Sciatic nerve (tissue), 2 donors: ENCODE measurements at regions not wholly inside any gene's neighbourhood (a gene's known extent, or its start where the extent isn't known, plus 50 kb on each side); places are given as distances from the start of the nearest gene placed in this dataset.

Experiments used
- ATAC-seq: fragments of 200-7000 bp; cut with Tn5 transposase; one replicate; pipeline ENCODE4 v1.9.1; 2020; ENCODE audit warnings: mild to moderate bottlenecking, moderate library complexity
- DNase-seq: peaks from one replicate; pipeline ENCODE4 v3.0.0-alpha.2; 2020; ENCODE audit warnings: low spot score
- intact Hi-C: fragments of 100-400 bp; cut with DNase I; formaldehyde crosslinking; loops from one replicate; pipeline ENCODE4 v1.14.2; 2022
- donor health status: DM: no; HTN: no; CAD: no.
- donor health status: DM: no; HTN: no; CAD: no.

GRCh38 chr21:39107739-39108138 is 75.5 kb downstream of the PSMG1 start:
- ATAC-seq (no peak), DNase-seq (no peak)
- intact Hi-C loops: no loop called here

- no peak for DNase-seq
- no peak for ATAC-seq
- intact Hi-C loops: no loop called here
Observed at GRCh38 chr21:39106881-39107462, 76.3 kb downstream of the PSMG1 start.

GRCh38 chr21:39105836-39106235 is 77.4 kb downstream of the PSMG1 start:
- intact Hi-C loops: no loop called here
- ATAC-seq: no peak
- no peak for DNase-seq

DNA sequence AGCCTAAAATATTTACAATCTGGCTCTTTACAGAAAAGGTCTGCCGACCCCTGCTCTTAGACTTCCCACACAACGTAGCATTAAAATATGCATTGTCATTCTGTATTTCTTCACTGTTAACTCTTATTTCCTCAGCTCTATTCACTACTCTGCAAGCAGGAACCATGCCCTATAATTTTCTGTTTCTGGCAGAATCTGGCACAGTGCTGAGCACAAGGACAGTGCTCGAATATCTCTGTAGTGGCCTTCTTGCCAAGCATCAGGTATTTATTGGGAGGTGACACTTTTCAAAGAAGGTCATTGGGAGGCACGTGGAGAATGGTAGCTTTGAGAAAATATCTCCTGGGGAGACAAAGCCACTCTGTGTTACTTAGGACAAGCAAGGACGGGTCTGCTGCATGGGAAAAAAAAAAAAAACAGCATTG is 77.9 kb downstream of the PSMG1 start:
- DNase-seq (no peak), ATAC-seq (peak; percentile 9)
- intact Hi-C loops: no loop called here

GRCh38 chr21:39104911-39105310 is 78.3 kb downstream of the PSMG1 start:
- no peak for ATAC-seq
- intact Hi-C loops: no loop called here
- DNase-seq: no peak

DNA sequence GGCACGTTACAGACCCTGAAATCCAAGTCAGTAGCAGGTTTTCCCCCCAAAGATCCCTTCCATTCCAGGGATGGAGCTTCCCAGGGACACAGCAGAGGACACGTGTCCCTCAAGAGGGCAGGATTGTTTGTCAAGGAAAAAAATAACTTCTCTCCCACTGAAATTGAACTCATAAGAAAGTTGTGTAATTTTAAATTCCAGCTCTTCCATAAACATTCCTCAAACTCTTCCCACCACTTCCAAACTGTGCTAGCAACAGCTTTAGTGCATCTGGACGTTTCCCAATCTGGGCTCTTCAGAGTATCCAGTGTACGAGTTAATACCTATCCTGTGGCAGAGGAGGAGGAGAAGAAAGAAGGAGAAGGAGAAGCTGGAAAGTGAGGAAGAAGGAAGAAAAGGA is 79.6 kb downstream of the PSMG1 start:
- DNase-seq (no peak), ATAC-seq (peak; percentile 49)
- intact Hi-C loops: no loop called here

- DNase-seq (no peak), ATAC-seq (no peak)
- intact Hi-C loops: no loop called here
Observed at GRCh38 chr21:39099859-39100258, 83.4 kb downstream of the PSMG1 start.

GRCh38 chr21:39098696-39099200 is 84.5 kb downstream of the PSMG1 start:
- intact Hi-C loops: no loop called here
- ATAC-seq (no peak), DNase-seq (no peak)

DNA sequence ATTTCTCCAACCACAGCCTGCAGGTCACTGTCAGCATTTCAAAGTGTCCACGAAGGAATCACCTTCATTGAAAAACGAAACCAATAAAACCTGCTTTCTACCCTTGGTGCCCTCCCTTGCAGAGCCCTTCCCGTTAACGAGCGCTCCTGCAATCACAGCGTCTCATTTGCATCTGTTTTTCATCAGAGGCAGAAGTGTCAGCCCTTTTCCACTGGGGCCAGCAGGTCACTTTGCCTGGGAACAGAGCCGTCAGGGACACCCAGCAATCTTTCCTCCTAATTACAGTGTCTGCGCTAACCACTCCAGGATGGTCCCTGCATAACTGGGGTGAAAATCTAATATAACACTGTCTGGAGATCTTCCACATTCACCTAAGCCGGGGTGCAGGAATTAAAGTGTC is 85.3 kb downstream of the PSMG1 start:
- intact Hi-C loops: no loop called here
- DNase-seq (no peak), ATAC-seq (no peak)

DNA sequence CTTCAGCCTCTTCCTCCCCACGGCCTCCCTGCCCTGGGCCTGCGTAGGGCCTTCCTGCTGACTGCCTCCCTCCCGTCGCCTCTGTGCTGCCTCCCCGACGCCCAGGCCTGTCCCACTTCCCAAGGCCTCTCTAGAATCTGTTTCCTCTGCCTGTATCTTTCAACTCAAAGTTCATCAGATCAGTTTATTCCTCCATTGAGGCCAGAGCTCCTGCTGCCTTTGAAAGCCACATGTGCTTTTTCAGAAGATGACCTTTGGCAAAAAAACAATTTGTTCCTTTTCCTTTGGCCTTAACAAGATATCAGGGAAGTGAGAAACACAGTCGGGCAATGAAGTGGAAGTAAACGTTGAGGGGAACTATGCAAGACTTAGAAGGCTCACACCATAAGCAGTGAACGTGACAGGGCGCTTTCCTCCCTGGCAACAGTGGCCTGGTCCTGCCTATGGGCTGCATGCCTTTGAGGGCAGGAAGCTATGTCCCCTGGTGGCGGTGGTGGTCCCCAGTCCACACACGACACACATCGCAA is 85.9 kb downstream of the PSMG1 start:
- ATAC-seq (peak; percentile 55), DNase-seq (no peak)
- intact Hi-C loops: no loop called here

DNA sequence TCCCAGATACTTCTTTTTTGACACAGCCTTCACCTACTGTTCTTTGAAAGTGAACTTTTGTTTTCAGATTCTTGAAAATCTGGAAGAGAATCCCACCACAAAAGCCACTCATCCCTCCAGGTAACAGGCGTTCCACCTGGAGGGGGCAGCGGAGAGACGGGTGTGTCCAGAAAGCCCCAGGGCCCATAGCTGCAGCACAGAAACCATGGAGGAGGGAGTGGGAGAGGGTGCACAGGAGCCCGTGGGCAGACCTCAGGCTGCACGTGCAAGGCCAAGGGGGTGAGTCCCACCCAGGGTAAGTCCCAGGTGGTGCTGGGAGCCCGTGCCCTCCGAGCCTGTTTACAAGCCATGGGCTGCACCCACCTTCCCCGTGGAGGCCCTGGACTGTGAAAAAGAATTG is 86.5 kb downstream of the PSMG1 start:
- DNase-seq: no peak
- no peak for ATAC-seq
- intact Hi-C loops: no loop called here

GRCh38 chr21:39095681-39096080 is 87.6 kb downstream of the PSMG1 start:
- no peak for ATAC-seq

DNA sequence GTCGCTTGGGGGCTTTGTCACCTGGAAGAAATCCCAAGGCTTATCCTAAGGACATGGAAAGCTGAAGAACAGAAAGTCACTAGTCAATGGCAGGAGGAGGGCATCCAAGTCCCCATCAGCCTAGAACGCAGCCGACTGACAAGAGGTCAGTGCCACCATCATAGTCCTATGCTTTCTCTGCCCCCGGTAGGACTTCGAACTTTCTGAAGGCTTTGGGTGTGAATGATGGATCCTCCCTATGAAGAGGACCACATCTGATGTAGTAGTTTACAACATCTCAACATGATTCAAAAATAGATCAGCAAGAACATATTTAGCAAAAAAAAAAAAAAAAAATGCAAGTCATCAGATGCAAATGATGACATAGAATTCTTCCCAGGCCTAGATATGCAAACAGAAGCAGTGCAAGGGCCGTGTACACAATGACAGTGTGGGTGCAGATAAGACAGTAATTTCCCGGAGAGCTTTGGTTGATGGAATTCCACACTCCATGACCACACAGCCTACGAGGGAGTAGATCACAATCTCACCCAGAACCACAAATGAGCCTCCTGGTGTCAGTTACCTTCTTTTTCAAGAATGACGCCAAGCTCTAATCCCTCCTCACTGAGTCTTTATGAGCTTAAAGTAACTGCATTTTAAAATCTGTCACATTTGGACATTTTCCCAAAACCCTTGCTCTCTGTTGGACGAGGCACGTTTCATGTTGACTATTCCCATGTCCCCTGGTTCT is 88.2 kb downstream of the PSMG1 start:
- DNase-seq (no peak), ATAC-seq (peak; percentile 38)
- intact Hi-C loops: no loop called here

More at GRCh38 chr21:39095681-39096080, 87.6 kb downstream of the PSMG1 start:
- intact Hi-C loops: no loop called here
- DNase-seq: no peak

DNA sequence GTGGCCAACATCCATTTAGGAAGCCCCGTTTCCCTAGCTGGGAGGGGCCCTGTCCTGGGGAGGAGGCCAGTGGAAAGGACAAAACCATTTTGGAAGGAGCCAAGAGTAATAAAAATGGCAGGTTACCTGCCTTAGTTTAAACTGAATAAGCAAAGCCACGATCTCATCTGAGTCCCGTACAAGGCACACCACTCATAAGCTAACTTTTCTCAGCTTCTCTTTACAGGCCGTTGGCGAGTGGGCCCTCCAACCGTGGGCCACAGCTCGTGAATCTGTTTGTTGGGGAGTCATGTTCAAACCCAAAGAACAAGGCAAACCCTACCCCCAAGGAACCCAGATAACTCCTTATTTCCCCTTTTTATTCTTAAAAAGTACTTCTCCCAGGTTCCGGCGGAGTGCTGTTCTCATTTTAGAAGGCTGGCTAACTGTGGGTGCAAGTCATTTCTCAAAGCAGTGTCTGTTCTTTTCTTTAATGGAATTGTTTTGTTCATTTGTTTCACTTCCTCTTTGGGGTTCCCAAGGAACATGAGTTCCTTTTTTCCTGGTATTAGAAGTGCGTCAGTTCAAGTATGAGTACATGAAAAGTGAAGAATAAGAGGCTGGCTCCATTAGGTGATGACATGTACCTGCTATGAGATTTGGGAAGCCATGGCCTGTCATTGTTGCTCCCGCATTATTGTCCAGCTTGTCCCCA is 89.0 kb downstream of the PSMG1 start:
- intact Hi-C loops: no loop called here
- no peak for DNase-seq
- ATAC-seq: peak; percentile 66

DNA sequence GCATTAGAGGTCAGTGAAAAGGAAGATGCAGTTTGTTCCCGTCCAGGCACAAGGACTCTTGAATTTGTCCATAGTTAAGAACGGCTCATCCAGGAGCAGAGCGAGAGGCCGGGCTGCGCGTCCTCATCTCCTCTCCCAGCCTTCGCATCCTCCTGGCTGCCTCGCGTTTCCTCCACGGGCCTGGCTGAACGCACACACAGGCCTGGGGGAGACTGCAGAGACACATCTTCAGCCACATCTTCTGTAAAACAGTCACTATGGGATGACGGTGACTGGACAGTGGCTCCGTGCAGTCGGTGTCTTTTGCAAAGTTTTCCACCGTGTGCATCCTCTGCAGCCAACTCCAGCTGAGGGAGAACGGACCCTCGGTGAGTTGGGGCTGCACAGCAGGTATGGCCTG is 89.7 kb downstream of the PSMG1 start:
- intact Hi-C loops: no loop called here
- ATAC-seq (no peak), DNase-seq (no peak)

DNA sequence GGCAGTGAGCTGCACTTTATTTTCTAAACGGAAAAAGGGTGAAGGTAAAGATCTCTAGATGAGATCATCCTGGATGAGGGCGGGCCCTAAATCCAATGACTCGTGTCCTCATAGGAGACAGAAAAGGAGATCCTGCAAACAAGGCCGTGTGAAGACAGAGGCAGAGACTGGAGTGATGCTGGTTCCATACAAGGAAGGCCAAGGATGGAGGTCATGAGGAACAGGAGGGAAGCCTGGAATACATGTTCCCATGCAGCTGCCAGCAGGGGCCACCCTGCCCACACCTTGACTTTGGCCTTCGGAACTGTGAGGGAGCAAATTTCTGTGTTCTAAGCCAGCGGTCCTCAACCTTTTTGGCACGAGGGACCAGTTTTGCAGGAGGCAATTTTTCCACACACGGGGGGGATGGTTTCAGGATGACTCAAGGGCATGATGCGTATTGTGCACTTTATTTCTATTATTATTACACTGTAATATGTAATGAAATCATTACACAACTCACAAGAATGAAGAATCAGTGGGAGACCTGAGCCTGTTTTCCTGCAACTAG is 94.3 kb downstream of the PSMG1 start:
- intact Hi-C loops: no loop called here
- DNase-seq: no peak
- peak; percentile 11 for ATAC-seq

DNA sequence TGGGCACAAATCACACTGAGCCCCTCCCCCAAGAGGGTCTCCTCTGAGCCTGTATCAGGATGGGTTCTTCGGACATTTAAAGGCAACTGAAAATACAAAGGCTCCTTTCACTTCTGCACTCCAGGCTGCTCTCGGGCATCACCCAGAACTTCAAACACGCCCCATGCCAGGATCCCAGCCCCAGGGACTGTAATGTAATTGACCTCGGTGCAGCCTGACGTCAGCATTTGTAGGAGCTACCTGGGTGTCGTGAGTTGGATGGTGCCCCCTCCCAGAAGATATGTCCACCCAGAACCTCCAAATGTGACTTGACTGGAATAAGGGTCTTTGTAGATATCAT is 95.2 kb downstream of the PSMG1 start:
- intact Hi-C loops: no loop called here
- ATAC-seq (peak; percentile 60), DNase-seq (no peak)

GRCh38 chr21:39087238-39088030 is 95.8 kb downstream of the PSMG1 start:
- peak; percentile 88 for ATAC-seq
- no peak for DNase-seq
- intact Hi-C loops: no loop called here

DNA sequence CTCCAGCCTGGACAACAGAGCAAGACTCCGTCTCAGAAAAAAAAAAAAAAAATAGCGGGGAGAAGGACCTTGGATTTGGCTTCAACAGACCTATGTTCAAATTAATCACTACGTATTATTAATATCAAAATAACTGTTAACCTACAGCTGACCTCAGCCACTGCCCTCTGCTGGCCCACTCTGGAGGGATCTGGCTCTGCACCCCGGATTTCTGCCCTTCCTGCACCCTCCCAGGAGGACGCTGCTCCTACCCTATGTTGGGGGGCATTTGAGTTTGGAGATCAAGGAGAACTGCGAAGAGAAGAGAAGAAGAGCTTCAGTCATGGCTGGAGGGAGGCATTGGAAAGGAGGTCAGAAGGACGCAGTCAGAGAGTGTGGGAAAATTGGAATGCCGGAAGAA is 96.7 kb downstream of the PSMG1 start:
- ATAC-seq: no peak
- DNase-seq: no peak
- intact Hi-C loops: no loop called here
